HEK293 (cell line): ENCODE measurements at regions not wholly inside any gene's neighbourhood (a gene's known extent, or its start where the extent isn't known, plus 50 kb on each side); places are given as distances from the start of the nearest gene placed in this dataset.

Experiments used
- CTCF ChIA-PET: fragments of 350-600 bp; formaldehyde crosslinking; extraction: SDS; loops from one replicate; lab custom pipeline; 2021; ENCODE audit warnings: antibody characterized with exemption; lab: Yijun Ruan, JAX
- POLR2A ChIA-PET: fragments of 300-600 bp; formaldehyde crosslinking; extraction: SDS; loops from one replicate; lab custom pipeline; 2020; ENCODE audit warnings: antibody characterized with exemption, inconsistent platforms; lab: Yijun Ruan, JAX
- H3K27ac ChIP-seq: fragments of 200-500 bp; sonication (Bioruptor generic); 2 replicates; pipeline ENCODE4 v1.5.1; 2014; ENCODE audit warnings: low read depth, low read length, control low read depth, inconsistent platforms; ENCODE audit errors: extremely low read depth
- H3K36me3 ChIP-seq, 2 experiments: fragments of 200-500 bp in 1 of 2; sonication (Bioruptor generic) in 1 of 2; 1 replicate in 1 of 2; 2 replicates in 1 of 2; pipeline ENCODE4 v1.5.1; 2014 to 2017; ENCODE audit warnings: inconsistent platforms in 2 of 2, low read length in 2 of 2; ENCODE audit not compliant: control insufficient read depth in 2 of 2, insufficient read depth in 1 of 2
- H3K4me1 ChIP-seq: fragments of 200-500 bp; sonication (Bioruptor generic); 2 replicates; pipeline ENCODE4 v1.5.1; 2014; ENCODE audit warnings: mild to moderate bottlenecking, low read length, inconsistent platforms; ENCODE audit not compliant: control insufficient read depth, insufficient read depth
- H3K4me3 ChIP-seq: 2 replicates; pipeline ENCODE4 v1.5.1; 2011; ENCODE audit warnings: low read depth, mild to moderate bottlenecking, control low read depth, low read length, moderate library complexity
- H3K9me3 ChIP-seq: fragments of 200-500 bp; sonication (Bioruptor generic); 2 replicates; pipeline ENCODE4 v1.5.1; 2014; ENCODE audit warnings: low read depth, low read length, inconsistent platforms; ENCODE audit not compliant: control insufficient read depth, insufficient read depth
- GLIS1 ChIP-seq: fragments of 450-650 bp; formaldehyde crosslinking; IDR thresholded peaks from 2 replicates; pipeline ENCODE4 v1.5.1; 2016; ENCODE audit warnings: missing biosample characterization, missing genetic modification characterization
- HOXA7 ChIP-seq: sonication (generic); formaldehyde crosslinking; IDR thresholded peaks from 2 replicates; pipeline ENCODE4 v1.8.1; 2022; ENCODE audit warnings: missing genetic modification reagents, borderline replicate concordance
- PRDM1 ChIP-seq: fragments of 450-650 bp; formaldehyde crosslinking; IDR thresholded peaks from 2 replicates; pipeline ENCODE4; 2016; ENCODE audit warnings: missing biosample characterization, missing genetic modification characterization
- SCRT1 ChIP-seq: fragments of 450-650 bp; formaldehyde crosslinking; IDR thresholded peaks from 2 replicates; pipeline ENCODE4 v1.5.1; 2016; ENCODE audit warnings: missing biosample characterization, missing genetic modification characterization, borderline replicate concordance
- SCRT2 ChIP-seq: fragments of 450-650 bp; formaldehyde crosslinking; IDR thresholded peaks from 2 replicates; pipeline ENCODE4 v1.5.1; 2016; ENCODE audit warnings: missing biosample characterization, missing genetic modification characterization
- TRIM28 ChIP-seq: IDR thresholded peaks from 2 replicates; pipeline ENCODE4 v1.6.1; 2011; ENCODE audit warnings: low read length, control low read depth, borderline replicate concordance
- WT1 ChIP-seq: fragments of 450-650 bp; formaldehyde crosslinking; IDR thresholded peaks from 2 replicates; pipeline ENCODE4 v1.5.1; 2016; ENCODE audit warnings: missing biosample characterization, missing genetic modification characterization
- ZBTB21 ChIP-seq: fragments of 450-650 bp; formaldehyde crosslinking; IDR thresholded peaks from 2 replicates; pipeline ENCODE4 v1.5.1; 2017; ENCODE audit warnings: missing biosample characterization, missing genetic modification characterization
- ZBTB48 ChIP-seq: fragments of 450-650 bp; formaldehyde crosslinking; IDR thresholded peaks from 2 replicates; pipeline ENCODE4 v1.5.1; 2016; ENCODE audit warnings: missing biosample characterization, missing genetic modification characterization
- ZNF335 ChIP-seq: fragments of 450-650 bp; formaldehyde crosslinking; conservative IDR thresholded peaks from 2 replicates; pipeline ENCODE4 v1.5.1; 2016; ENCODE audit warnings: missing biosample characterization, missing genetic modification characterization
- ZNF423 ChIP-seq: fragments of 450-650 bp; formaldehyde crosslinking; IDR thresholded peaks from 2 replicates; pipeline ENCODE4 v1.5.1; 2016; ENCODE audit warnings: missing biosample characterization, missing genetic modification characterization
- ZNF510 ChIP-seq: fragments of 450-650 bp; formaldehyde crosslinking; IDR thresholded peaks from 2 replicates; pipeline ENCODE4 v1.5.1; 2018; ENCODE audit warnings: mild to moderate bottlenecking, missing genetic modification characterization, missing biosample characterization; ENCODE audit not compliant: insufficient replicate concordance
- ZNF544 ChIP-seq: fragments of 450-650 bp; formaldehyde crosslinking; IDR thresholded peaks from 2 replicates; pipeline ENCODE4 v1.5.0; 2017; ENCODE audit warnings: missing biosample characterization, missing genetic modification characterization
- ZNF670 ChIP-seq: fragments of 450-650 bp; formaldehyde crosslinking; IDR thresholded peaks from 2 replicates; pipeline ENCODE4 v1.5.1; 2016; ENCODE audit warnings: missing biosample characterization, missing genetic modification characterization, low read depth
- ZNF701 ChIP-seq: fragments of 450-650 bp; formaldehyde crosslinking; IDR thresholded peaks from 2 replicates; pipeline ENCODE4 v1.5.1; 2016; ENCODE audit warnings: missing biosample characterization, missing genetic modification characterization
- TF ChIP-seq, protein P1 (sequence below): fragments of 450-650 bp; formaldehyde crosslinking; IDR thresholded peaks from 2 replicates; pipeline ENCODE4 v1.5.1; 2016; ENCODE audit warnings: missing biosample characterization, missing genetic modification characterization
- TF ChIP-seq, protein P2 (sequence below): fragments of 450-650 bp; formaldehyde crosslinking; IDR thresholded peaks from 2 replicates; pipeline ENCODE4 v1.5.1; 2016; ENCODE audit warnings: missing biosample characterization, missing genetic modification characterization
- TF ChIP-seq, protein P3 (sequence below): fragments of 450-650 bp; formaldehyde crosslinking; IDR thresholded peaks from 2 replicates; pipeline ENCODE4 v1.5.1; 2016; ENCODE audit warnings: missing biosample characterization, missing genetic modification characterization, low read depth
- TF ChIP-seq, protein P4 (sequence below): fragments of 450-650 bp; formaldehyde crosslinking; IDR thresholded peaks from 2 replicates; pipeline ENCODE4 v1.5.1; 2017; ENCODE audit warnings: missing biosample characterization, missing genetic modification characterization
- TF ChIP-seq, protein P5 (sequence below): fragments of 450-650 bp; formaldehyde crosslinking; IDR thresholded peaks from 2 replicates; pipeline ENCODE4 v1.5.1; 2016; ENCODE audit warnings: missing biosample characterization, missing genetic modification characterization

DNA sequence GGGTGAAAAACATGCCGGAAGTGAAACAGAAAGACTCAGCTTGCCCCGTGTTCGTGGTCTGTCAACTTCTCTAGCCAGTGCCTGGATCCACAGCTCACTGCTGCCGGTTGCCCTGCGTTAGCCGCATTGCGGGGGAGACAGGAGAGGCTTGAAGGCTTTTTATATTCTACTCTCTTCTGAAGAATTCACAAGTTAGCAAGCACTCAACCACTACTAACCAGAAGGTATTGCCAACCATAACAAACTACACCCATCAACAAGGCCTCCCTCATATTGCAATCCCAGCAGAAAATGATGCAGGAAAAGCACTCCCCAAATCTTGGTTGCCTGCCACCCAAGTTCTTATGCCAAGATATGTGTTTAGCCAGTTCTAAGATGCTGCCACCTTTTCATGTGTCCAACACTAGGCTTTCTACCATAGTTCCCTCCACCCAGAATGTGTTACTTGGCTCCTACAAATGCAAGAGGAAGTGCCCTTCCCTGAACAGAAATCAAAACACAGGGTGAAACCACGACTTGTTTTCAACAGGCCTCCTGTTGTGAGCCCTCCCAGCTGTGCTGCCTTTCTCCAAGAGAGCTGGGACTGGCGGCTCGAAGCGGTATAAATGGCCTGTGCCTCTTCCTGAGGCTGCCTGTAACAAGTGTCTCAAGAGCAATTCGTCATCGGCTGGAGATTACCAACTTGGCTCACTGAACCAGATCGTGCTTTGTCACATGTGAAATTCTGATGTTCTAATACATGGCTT lies 129.0 kb downstream of the SNX18 start (continued):
- TF ChIP-seq TRIM28 (peak; percentile 63; the same call in 1 of the 2 replicates), SCRT1 (tag by site-specific recombination) (peak; percentile 62), SCRT2 (tag by site-specific recombination) (peak; percentile 98), ZNF544 (tag by site-specific recombination) (no peak)
- TF ChIP-seq, protein P1, sequence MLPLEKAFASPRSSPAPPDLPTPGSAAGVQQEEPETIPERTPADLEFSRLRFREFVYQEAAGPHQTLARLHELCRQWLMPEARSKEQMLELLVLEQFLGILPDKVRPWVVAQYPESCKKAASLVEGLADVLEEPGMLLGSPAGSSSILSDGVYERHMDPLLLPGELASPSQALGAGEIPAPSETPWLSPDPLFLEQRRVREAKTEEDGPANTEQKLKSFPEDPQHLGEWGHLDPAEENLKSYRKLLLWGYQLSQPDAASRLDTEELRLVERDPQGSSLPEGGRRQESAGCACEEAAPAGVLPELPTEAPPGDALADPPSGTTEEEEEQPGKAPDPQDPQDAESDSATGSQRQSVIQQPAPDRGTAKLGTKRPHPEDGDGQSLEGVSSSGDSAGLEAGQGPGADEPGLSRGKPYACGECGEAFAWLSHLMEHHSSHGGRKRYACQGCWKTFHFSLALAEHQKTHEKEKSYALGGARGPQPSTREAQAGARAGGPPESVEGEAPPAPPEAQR (tag by site-specific recombination), result no peak

DNA sequence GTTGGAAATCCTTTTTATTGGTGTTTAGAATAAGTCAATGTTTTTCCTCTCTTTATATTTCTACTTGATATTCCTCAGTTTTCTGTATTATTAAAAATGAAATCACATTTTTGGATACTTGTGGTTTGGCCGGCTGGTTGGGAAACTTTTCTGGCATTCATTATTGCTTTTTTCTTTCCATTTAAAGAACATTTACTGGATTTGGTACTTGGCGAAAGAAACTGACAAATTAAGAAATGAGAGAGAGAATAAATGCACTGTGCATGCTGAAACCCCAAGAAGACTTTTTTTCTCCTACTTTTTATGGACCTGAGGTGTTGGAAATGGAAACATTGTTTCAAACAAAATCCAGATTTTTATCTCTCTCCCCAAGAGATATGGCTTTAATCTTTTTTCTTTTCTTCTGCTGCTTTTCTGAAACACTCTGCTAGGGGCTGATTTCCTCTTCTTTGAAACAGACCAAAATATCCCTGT lies 128.4 kb downstream of the SNX18 start:
- Histone ChIP-seq H3K27ac (no peak overlapping the region), H3K4me3 (no peak overlapping the region), H3K9me3 (no peaks in the 10 kb centered on the region), H3K36me3 (no peaks in the 10 kb centered on the region), H3K4me1 (peaks cover 4% of the 10 kb centered on the region; the same call in 1 of the 2 replicates)
- ChIA-PET CTCF (interaction anchor here (1.0 kb wide), 1 partner anchor 199 kb away, joined by 4 read pairs; no protein-coding TSS in a partner anchor), POLR2A (no interaction called here)
- no peak for TF ChIP-seq ZNF423 (tag by site-specific recombination)

DNA sequence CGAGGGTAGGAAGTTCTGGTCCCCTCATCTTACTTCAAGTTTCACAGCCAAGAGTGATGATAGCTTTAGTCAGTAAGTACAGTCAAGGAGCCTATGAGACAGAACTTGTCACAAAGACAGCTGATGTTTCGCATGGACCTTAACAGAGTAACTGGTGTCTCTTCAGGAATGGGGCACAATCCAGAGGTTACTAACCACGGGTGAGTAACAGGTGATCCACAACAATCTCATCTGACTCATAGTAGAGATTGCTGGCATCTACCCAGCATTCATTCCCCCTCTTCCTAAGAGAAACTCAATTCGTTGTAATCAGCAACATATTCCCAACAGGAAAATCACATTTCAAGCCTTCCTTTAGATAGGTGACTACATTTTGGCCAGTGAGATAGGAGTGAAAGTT lies 126.7 kb downstream of the SNX18 start:
- TF ChIP-seq ZNF701 (no peak), ZNF510 (tag by site-specific recombination) (no peak), SCRT2 (tag by site-specific recombination) (peak; percentile 93), ZNF670 (tag by site-specific recombination) (no peak), SCRT1 (tag by site-specific recombination) (peak; percentile 59; the same call in 1 of the 2 replicates)
- TF ChIP-seq, protein P2, sequence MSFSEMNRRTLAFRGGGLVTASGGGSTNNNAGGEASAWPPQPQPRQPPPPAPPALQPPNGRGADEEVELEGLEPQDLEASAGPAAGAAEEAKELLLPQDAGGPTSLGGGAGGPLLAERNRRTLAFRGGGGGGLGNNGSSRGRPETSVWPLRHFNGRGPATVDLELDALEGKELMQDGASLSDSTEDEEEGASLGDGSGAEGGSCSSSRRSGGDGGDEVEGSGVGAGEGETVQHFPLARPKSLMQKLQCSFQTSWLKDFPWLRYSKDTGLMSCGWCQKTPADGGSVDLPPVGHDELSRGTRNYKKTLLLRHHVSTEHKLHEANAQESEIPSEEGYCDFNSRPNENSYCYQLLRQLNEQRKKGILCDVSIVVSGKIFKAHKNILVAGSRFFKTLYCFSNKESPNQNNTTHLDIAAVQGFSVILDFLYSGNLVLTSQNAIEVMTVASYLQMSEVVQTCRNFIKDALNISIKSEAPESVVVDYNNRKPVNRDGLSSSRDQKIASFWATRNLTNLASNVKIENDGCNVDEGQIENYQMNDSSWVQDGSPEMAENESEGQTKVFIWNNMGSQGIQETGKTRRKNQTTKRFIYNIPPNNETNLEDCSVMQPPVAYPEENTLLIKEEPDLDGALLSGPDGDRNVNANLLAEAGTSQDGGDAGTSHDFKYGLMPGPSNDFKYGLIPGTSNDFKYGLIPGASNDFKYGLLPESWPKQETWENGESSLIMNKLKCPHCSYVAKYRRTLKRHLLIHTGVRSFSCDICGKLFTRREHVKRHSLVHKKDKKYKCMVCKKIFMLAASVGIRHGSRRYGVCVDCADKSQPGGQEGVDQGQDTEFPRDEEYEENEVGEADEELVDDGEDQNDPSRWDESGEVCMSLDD (tag by site-specific recombination), result no peak
- TF ChIP-seq, protein P3, sequence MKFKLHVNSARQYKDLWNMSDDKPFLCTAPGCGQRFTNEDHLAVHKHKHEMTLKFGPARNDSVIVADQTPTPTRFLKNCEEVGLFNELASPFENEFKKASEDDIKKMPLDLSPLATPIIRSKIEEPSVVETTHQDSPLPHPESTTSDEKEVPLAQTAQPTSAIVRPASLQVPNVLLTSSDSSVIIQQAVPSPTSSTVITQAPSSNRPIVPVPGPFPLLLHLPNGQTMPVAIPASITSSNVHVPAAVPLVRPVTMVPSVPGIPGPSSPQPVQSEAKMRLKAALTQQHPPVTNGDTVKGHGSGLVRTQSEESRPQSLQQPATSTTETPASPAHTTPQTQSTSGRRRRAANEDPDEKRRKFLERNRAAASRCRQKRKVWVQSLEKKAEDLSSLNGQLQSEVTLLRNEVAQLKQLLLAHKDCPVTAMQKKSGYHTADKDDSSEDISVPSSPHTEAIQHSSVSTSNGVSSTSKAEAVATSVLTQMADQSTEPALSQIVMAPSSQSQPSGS (tag by site-specific recombination), result no peak
- ChIA-PET CTCF (interaction anchor here (0.7 kb wide), 1 partner anchor 509 kb away, joined by 3 read pairs; no protein-coding TSS in a partner anchor), POLR2A (no interaction called here)
- no peaks in the 10 kb centered on the region for H3K36me3 ChIP-seq
- H3K9me3 ChIP-seq, result no peaks in the 10 kb centered on the region
- no peak overlapping the region for H3K27ac ChIP-seq
- peaks cover 4% of the 10 kb centered on the region; the same call in 1 of the 2 replicates for H3K4me1 ChIP-seq
- H3K4me3 ChIP-seq, result no peak overlapping the region

DNA sequence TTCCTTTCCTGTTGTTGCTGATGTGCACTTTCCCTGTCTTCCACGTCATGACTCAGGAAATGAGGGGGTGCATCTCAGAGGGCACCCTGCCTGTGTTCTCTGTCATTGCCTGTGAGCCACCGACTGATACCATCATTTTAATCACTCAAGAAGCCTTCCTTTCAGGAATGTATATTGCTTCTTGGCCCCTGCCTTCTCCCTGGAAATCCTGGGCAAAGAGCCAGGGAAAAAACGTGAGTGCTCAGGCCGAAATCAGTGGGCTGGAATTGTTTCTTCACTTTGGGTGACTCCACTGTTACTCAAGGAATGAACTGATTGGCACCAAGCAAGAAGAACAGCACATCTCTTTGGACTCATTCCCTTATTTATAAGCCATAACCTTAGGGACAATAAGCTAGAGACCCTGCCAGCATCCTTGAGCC lies 126.1 kb downstream of the SNX18 start:
- H3K4me1 ChIP-seq, result peaks cover 4% of the 10 kb centered on the region; the same call in 1 of the 2 replicates
- ChIA-PET CTCF (interaction anchor here (0.7 kb wide), 1 partner anchor 510 kb away, joined by 3 read pairs; no protein-coding TSS in a partner anchor), POLR2A (no interaction called here)
- 0 out of 2 replicates have a peak, but pooled peaks have one; percentile 45 for TF ChIP-seq ZBTB21 (tag by site-specific recombination)
- peak; percentile 23; the same call in 1 of the 2 replicates for TF ChIP-seq PRDM1 (tag by site-specific recombination)
- TF ChIP-seq GLIS1 (tag by site-specific recombination), result no peak
- TF ChIP-seq ZNF335 (tag by site-specific recombination), result 0 out of 2 replicates have a peak, but pooled peaks have one; percentile 17
- TF ChIP-seq ZBTB48 (tag by site-specific recombination), result peak; percentile 50; the same call in 1 of the 2 replicates
- no peak for TF ChIP-seq WT1 (tag by site-specific recombination)
- no peak for TF ChIP-seq HOXA7
- TF ChIP-seq, protein P4, sequence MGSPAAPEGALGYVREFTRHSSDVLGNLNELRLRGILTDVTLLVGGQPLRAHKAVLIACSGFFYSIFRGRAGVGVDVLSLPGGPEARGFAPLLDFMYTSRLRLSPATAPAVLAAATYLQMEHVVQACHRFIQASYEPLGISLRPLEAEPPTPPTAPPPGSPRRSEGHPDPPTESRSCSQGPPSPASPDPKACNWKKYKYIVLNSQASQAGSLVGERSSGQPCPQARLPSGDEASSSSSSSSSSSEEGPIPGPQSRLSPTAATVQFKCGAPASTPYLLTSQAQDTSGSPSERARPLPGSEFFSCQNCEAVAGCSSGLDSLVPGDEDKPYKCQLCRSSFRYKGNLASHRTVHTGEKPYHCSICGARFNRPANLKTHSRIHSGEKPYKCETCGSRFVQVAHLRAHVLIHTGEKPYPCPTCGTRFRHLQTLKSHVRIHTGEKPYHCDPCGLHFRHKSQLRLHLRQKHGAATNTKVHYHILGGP, result peak; percentile 93
- TF ChIP-seq, protein P5, sequence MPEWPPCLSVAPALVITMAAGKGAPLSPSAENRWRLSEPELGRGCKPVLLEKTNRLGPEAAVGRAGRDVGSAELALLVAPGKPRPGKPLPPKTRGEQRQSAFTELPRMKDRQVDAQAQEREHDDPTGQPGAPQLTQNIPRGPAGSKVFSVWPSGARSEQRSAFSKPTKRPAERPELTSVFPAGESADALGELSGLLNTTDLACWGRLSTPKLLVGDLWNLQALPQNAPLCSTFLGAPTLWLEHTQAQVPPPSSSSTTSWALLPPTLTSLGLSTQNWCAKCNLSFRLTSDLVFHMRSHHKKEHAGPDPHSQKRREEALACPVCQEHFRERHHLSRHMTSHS (tag by site-specific recombination), result no peak

More for the DNA sequence above, 126.1 kb downstream of the SNX18 start:
- Histone ChIP-seq H3K36me3 (no peaks in the 10 kb centered on the region), H3K4me3 (no peak overlapping the region), H3K27ac (no peak overlapping the region), H3K9me3 (no peaks in the 10 kb centered on the region)
